H1 (cell line): ENCODE measurements at regions not wholly inside any gene's neighbourhood (a gene's known extent, or its start where the extent isn't known, plus 50 kb on each side); places are given as distances from the start of the nearest gene placed in this dataset.

Source experiments
- CTCF ChIA-PET: fragments of 300-600 bp; sonication (Branson Sonifier 250); formaldehyde crosslinking; loops from one replicate; lab custom pipeline; 2021; ENCODE audit not compliant: partially characterized antibody; lab: Charles Lee
- POLR2A ChIA-PET: fragments of 300-600 bp; sonication (Branson Sonifier 250); formaldehyde crosslinking; loops from one replicate; lab custom pipeline; 2021; ENCODE audit warnings: inconsistent platforms; ENCODE audit not compliant: partially characterized antibody; lab: Charles Lee
- DNase-seq, 2 experiments: peaks; one replicate each; pipeline versions ENCODE4 v3.0.0 to v3.0.0-alpha.2; 2010 to 2022; ENCODE audit warnings: low spot score in 2 of 2, low read depth in 1 of 2, mixed read lengths in 1 of 2
- FAIRE-seq: peaks from 2 replicates; lab custom pipeline; 2011; peaks lifted over from hg19 to GRCh38; lab: Jason Lieb, UNC
- H2AFZ ChIP-seq: 2 replicates; pipeline ENCODE4 v1.8.1; 2012; ENCODE audit warnings: low read length, inconsistent platforms
- H2AK5ac ChIP-seq: 2 replicates; pipeline ENCODE4 v1.6.1; 2013; ENCODE audit warnings: low read depth, low read length
- H2BK120ac ChIP-seq: replicated peaks from 2 replicates; pipeline ENCODE3; 2013; ENCODE audit warnings: low read depth, low read length, inconsistent platforms
- H2BK12ac ChIP-seq: 2 replicates; pipeline ENCODE4 v1.6.1; 2013; ENCODE audit warnings: low read depth, low read length
- H2BK15ac ChIP-seq: 2 replicates; pipeline ENCODE4 v1.6.1; 2013; ENCODE audit warnings: low read length
- H2BK20ac ChIP-seq: 2 replicates; pipeline ENCODE4 v1.6.1; 2013; ENCODE audit warnings: low read length
- H2BK5ac ChIP-seq: 2 replicates; pipeline ENCODE4 v1.6.1; 2013; ENCODE audit warnings: low read depth, low read length
- H3K14ac ChIP-seq: 2 replicates; pipeline ENCODE4 v1.6.1; 2013; ENCODE audit warnings: inconsistent platforms; ENCODE audit not compliant: insufficient read length
- H3K18ac ChIP-seq: 2 replicates; pipeline ENCODE4 v1.6.1; 2013; ENCODE audit warnings: low read length; ENCODE audit errors: extremely low read depth
- H3K23ac ChIP-seq: 2 replicates; pipeline ENCODE4 v1.6.1; 2013; ENCODE audit warnings: inconsistent platforms; ENCODE audit not compliant: insufficient read length
- H3K23me2 ChIP-seq: 2 replicates; pipeline ENCODE4 v1.6.1; 2013; ENCODE audit warnings: low read depth, low read length
- H3K27ac ChIP-seq: 2 replicates; pipeline ENCODE4 v1.6.1; 2011; ENCODE audit warnings: low read depth, low read length, inconsistent platforms
- H3K27me3 ChIP-seq, 4 experiments: replicated peaks in 1 of 4; 1 replicate in 1 of 4; 2 replicates in 3 of 4; pipeline versions ENCODE4 v1.6.1 to v1.8.1; 2011 to 2013; ENCODE audit warnings: low read length in 3 of 4, mild to moderate bottlenecking in 3 of 4, inconsistent platforms in 2 of 4, mixed read lengths in 2 of 4, moderate library complexity in 1 of 4; ENCODE audit not compliant: control insufficient read depth in 3 of 4, insufficient read depth in 3 of 4; ENCODE audit errors: extremely low read depth in 1 of 4
- H3K36me3 ChIP-seq, 4 experiments: 2 replicates each; pipeline versions ENCODE4 v1.6.1 to v1.8.1; 2011 to 2013; ENCODE audit warnings: mild to moderate bottlenecking in 4 of 4, low read length in 3 of 4, moderate library complexity in 2 of 4, control low read depth in 1 of 4, inconsistent platforms in 1 of 4; ENCODE audit not compliant: insufficient read depth in 4 of 4, control insufficient read depth in 2 of 4
- H3K4ac ChIP-seq: replicated peaks from 2 replicates; pipeline ENCODE3; 2013; ENCODE audit warnings: low read length, low read depth, mixed read lengths, inconsistent platforms; ENCODE audit not compliant: insufficient read length
- H3K4me1 ChIP-seq, 4 experiments: replicated peaks in 1 of 4; 1 replicate in 1 of 4; 2 replicates in 3 of 4; pipeline versions ENCODE4 v1.6.1 to v1.8.1; 2011 to 2013; ENCODE audit warnings: low read length in 3 of 4, inconsistent platforms in 2 of 4, mixed read lengths in 1 of 4; ENCODE audit not compliant: insufficient read depth in 4 of 4, control insufficient read depth in 3 of 4
- H3K4me2 ChIP-seq, 2 experiments: 2 replicates each; pipeline versions ENCODE4 v1.6.1 to v1.8.1; 2011 to 2013; ENCODE audit warnings: low read depth in 2 of 2, low read length in 2 of 2, control low read depth in 1 of 2, inconsistent platforms in 1 of 2, mild to moderate bottlenecking in 1 of 2; ENCODE audit not compliant: insufficient read depth in 1 of 2
- H3K4me3 ChIP-seq, 4 experiments: fragments of 200-600, 300-600 bp in 1 of 4; sonication (generic), shearing (Covaris generic), sonication (Bioruptor Twin) in 1 of 4; 2 replicates each; pipeline versions ENCODE4 v1.5.1 to v1.8.1; 2011 to 2016; ENCODE audit warnings: low read length in 4 of 4, low read depth in 3 of 4, control low read depth in 2 of 4, inconsistent platforms in 2 of 4, mild to moderate bottlenecking in 2 of 4, mixed read lengths in 1 of 4, moderate library complexity in 1 of 4; ENCODE audit not compliant: insufficient read depth in 2 of 4; ENCODE audit errors: extremely low read depth in 1 of 4
- H3K56ac ChIP-seq: replicated peaks from 2 replicates; pipeline ENCODE3; 2013; ENCODE audit warnings: low read depth, mild to moderate bottlenecking, mixed read lengths, low read length, inconsistent platforms; ENCODE audit not compliant: insufficient read length
- H3K79me1 ChIP-seq: 2 replicates; pipeline ENCODE4 v1.6.1; 2013; ENCODE audit warnings: low read depth, low read length, control low read depth
- H3K79me2 ChIP-seq, 2 experiments: 2 replicates each; pipeline versions ENCODE4 v1.6.1 to v1.8.1; 2012 to 2013; ENCODE audit warnings: low read length in 2 of 2, mild to moderate bottlenecking in 2 of 2, inconsistent platforms in 1 of 2; ENCODE audit not compliant: insufficient read depth in 2 of 2, control insufficient read depth in 1 of 2
- H3K9ac ChIP-seq, 4 experiments: replicated peaks in 1 of 4; 1 replicate in 1 of 4; 2 replicates in 3 of 4; pipeline versions ENCODE4 v1.6.1 to v1.8.1; 2011 to 2013; ENCODE audit warnings: low read depth in 3 of 4, low read length in 3 of 4, control low read depth in 2 of 4, mild to moderate bottlenecking in 2 of 4, moderate library complexity in 2 of 4, inconsistent platforms in 1 of 4; ENCODE audit errors: extremely low read depth in 1 of 4
- H3K9me3 ChIP-seq, 2 experiments: 2 replicates each; pipeline versions ENCODE4 v1.6.1 to v1.8.1; 2012 to 2013; ENCODE audit warnings: mild to moderate bottlenecking in 2 of 2, moderate library complexity in 2 of 2, control low read depth in 1 of 2, inconsistent platforms in 1 of 2, low read depth in 1 of 2, low read length in 1 of 2, mixed read lengths in 1 of 2; ENCODE audit not compliant: insufficient read depth in 2 of 2
- H4K20me1 ChIP-seq, 2 experiments: replicated peaks in 1 of 2; 2 replicates each; pipeline versions ENCODE3 to v1.8.1; 2011 to 2013; ENCODE audit warnings: inconsistent platforms in 2 of 2, low read length in 2 of 2, mild to moderate bottlenecking in 1 of 2; ENCODE audit not compliant: insufficient read depth in 2 of 2, control insufficient read depth in 1 of 2
- H4K5ac ChIP-seq: 2 replicates; pipeline ENCODE4 v1.6.1; 2013; ENCODE audit warnings: low read length, low read depth, mixed read lengths, inconsistent platforms; ENCODE audit not compliant: insufficient read length
- H4K8ac ChIP-seq: 2 replicates; pipeline ENCODE4 v1.8.0; 2013; ENCODE audit warnings: mild to moderate bottlenecking, moderate library complexity, low read length, inconsistent platforms; ENCODE audit not compliant: insufficient read depth; ENCODE audit errors: extremely low read depth
- H4K91ac ChIP-seq: replicated peaks from 2 replicates; pipeline ENCODE3; 2013; ENCODE audit warnings: low read length, mixed read lengths, inconsistent platforms; ENCODE audit not compliant: insufficient read length
- CHD2 ChIP-seq: IDR thresholded peaks from 2 replicates; pipeline ENCODE4 v1.6.1; 2012; ENCODE audit warnings: low read length, improper control_type of control experiment
- KDM1A ChIP-seq: fragments of 200-600, 300-600 bp; sonication (generic); IDR thresholded peaks from 2 replicates; pipeline ENCODE4 v1.7.1; 2016; ENCODE audit warnings: mild to moderate bottlenecking, low read length, borderline replicate concordance
- MAFK ChIP-seq: IDR thresholded peaks from 2 replicates; pipeline ENCODE4 v1.6.1; 2012; ENCODE audit warnings: low read depth, mild to moderate bottlenecking, improper control_type of control experiment, low read length
- SAP30 ChIP-seq: fragments of 300-600 bp; sonication (generic); IDR thresholded peaks from 2 replicates; pipeline ENCODE4 v1.7.1; 2012; ENCODE audit warnings: low read length, moderate library complexity, mild to moderate bottlenecking, inconsistent platforms; ENCODE audit not compliant: insufficient read depth, insufficient replicate concordance
- SIN3A ChIP-seq, 2 experiments: IDR thresholded peaks in 1 of 2; conservative IDR thresholded peaks in 1 of 2; 2 replicates each; pipeline ENCODE4 v1.6.1; 2011 to 2012; ENCODE audit warnings: low read length in 2 of 2, improper control_type of control experiment in 1 of 2, low read depth in 1 of 2, mild to moderate bottlenecking in 1 of 2
- SRF ChIP-seq: IDR thresholded peaks from 2 replicates; pipeline ENCODE4 v1.6.1; 2011; ENCODE audit warnings: mild to moderate bottlenecking, low read depth, low read length, moderate library complexity
- SUZ12 ChIP-seq: fragments of 200-600 bp; sonication (generic); IDR thresholded peaks from 2 replicates; pipeline ENCODE4 v1.6.1; 2012; ENCODE audit warnings: mild to moderate bottlenecking, inconsistent platforms, low read length, moderate library complexity, mixed read lengths
- TAF1 ChIP-seq: IDR thresholded peaks from 2 replicates; pipeline ENCODE4 v1.6.1; 2011; ENCODE audit warnings: mild to moderate bottlenecking, low read depth, low read length
- TEAD4 ChIP-seq: IDR thresholded peaks from 2 replicates; pipeline ENCODE4 v1.6.1; 2012; ENCODE audit warnings: low read depth, low read length, inconsistent platforms, mixed read lengths
- WGBS, 2 experiments: shearing (Covaris generic) in 1 of 2; methylation state at CpG; one replicate each; pipeline versions ENCODE4 v1.1.6 to v1.1.7; 2013 to 2015; ENCODE audit warnings: low lambda C conversion rate in 2 of 2, mixed read lengths in 2 of 2, inconsistent platforms in 1 of 2, low coverage in 1 of 2, missing lambda C conversion rate in 1 of 2; ENCODE audit not compliant: insufficient replicate concordance in 2 of 2, insufficient coverage in 1 of 2, insufficient read length in 1 of 2; ENCODE audit errors: extremely low coverage in 1 of 2, missing lambda C conversion rate in 1 of 2; 5-methylcytosine and 5-hydroxymethylcytosine counted together

DNA sequence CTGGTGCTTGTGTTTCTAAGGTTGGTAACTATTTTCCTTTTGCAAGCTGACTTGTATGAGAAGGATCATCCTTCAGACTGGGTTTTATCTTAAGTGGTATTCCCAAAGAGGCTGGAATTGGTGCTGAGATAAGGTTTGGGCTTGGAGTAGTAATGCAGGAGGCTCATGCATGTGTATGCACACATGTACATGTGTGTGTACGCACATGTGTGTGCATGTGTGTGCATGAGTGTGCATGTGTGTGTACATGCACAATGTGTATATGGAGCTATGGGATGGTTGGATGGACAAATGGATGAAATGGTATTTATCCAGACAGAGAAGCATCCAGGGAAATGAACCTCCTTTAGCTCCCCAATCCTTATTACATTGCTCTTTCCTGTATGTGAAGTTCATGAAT is 142.6 kb downstream of the CARTPT start:
- Histone ChIP-seq H3K14ac (no peak overlapping the region), H3K27ac (no peak overlapping the region), H3K23ac (no peak overlapping the region), H2AFZ (no peak overlapping the region), H2AK5ac (no peak overlapping the region), H3K4me3 (no peak overlapping the region), H3K56ac (no peak overlapping the region), H4K5ac (no peak overlapping the region), H2BK20ac (no peak overlapping the region), H3K4me1 (peaks cover 0 to 6% (median 2%) of the 10 kb centered on the region in 4 experiments; a peak in 1 of 7 replicates), H3K9ac (no peak overlapping the region), H2BK12ac (0 out of 2 replicates have a peak overlapping the region, but pooled peaks have one; percentile 21), H4K8ac (no peak overlapping the region), H3K23me2 (no peaks in the 10 kb centered on the region), H4K20me1 (no peaks in the 10 kb centered on the region), H2BK5ac (no peak overlapping the region), H4K91ac (no peak overlapping the region), H3K4me2 (no peak overlapping the region), H2BK15ac (no peak overlapping the region), H3K27me3 (no peaks in the 10 kb centered on the region), H3K36me3 (no peaks in the 10 kb centered on the region), H2BK120ac (no peak overlapping the region), H3K79me1 (no peaks in the 10 kb centered on the region), H3K9me3 (no peaks in the 10 kb centered on the region), H3K18ac (no peak overlapping the region), H3K79me2 (no peaks in the 10 kb centered on the region), H3K4ac (no peak overlapping the region)
- no peak for DNase-seq
- CTCF ChIA-PET: no interaction called here
- 80% methylated on average over 1 of the region's 1 CpG; no CpG with 5 or more reads in 1 of the 2 experiments for WGBS, 2 experiments
- TF ChIP-seq SAP30: no peak
- no peak for TF ChIP-seq SRF
- TF ChIP-seq TAF1: no peak
- no peak for TF ChIP-seq KDM1A
- no peak for TF ChIP-seq CHD2
- no peak for TF ChIP-seq MAFK
- no peak for TF ChIP-seq SIN3A (conservative IDR thresholded peaks at IDR 0.05 in 1 of 2, IDR thresholded peaks at IDR 0.05 in 1 of 2; ENCODE audit: low read depth in 1 of 2, low read length in 2 of 2)
- TF ChIP-seq TEAD4: no peak
- no peak for TF ChIP-seq SUZ12
- no peak for FAIRE-seq
- POLR2A ChIA-PET: no interaction called here
